Kidney tubule cell (primary cell): ENCODE measurements at regions not wholly inside any gene's neighbourhood (a gene's known extent, or its start where the extent isn't known, plus 50 kb on each side); places are given as distances from the start of the nearest gene placed in this dataset.

Source experiments
- DNase-seq: peaks from one replicate; pipeline ENCODE4 v3.0.0-alpha.2; 2018; ENCODE audit warnings: low spot score

GRCh38 chr6:10248378-10248843, 166.5 kb downstream of the TFAP2A start:
- DNase-seq, result no peak

DNA sequence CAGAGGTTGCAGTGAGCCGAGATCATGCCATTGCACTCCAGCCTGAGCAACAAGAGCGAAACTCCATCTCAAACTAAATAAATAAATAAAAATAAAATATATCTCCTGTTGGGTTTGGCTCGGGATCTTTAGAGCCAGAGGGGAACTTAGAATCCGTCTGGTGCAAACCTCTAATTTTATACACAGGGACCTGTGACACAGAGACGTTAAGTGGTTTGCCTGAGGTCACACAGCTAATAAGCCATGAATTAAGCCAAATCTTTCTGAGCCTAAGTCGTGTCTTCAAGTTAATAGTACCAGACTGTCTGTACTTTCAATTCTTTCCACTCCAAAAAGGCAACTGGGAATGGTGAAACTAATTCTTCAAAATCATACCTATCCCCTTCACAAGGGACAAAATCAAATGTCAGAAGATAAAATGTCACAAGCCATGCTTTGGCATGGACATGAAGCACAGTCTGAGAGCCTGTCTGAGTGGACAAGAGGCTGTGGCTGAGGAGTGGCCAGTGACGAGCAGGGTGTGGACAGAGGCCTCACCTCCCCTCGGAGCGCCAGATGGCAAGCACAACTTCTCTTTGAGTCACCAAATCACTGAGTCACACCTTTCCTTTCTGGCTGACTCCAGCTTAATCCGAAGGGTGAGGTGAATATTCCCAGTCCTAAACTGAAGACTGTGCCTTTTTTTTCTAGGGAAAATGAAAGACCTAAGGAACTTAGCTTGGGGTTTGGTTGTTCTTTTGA, 177.4 kb downstream of the TFAP2A start:
- DNase-seq, result peak; percentile 57

- DNase-seq, result no peak
Observed at GRCh38 chr6:10235344-10235743, 179.5 kb downstream of the TFAP2A start.

GRCh38 chr6:10230531-10230930, 184.3 kb downstream of the TFAP2A start:
- no peak for DNase-seq

- DNase-seq, result no peak
Observed at GRCh38 chr6:10223841-10224240, 191.0 kb downstream of the TFAP2A start.

DNA sequence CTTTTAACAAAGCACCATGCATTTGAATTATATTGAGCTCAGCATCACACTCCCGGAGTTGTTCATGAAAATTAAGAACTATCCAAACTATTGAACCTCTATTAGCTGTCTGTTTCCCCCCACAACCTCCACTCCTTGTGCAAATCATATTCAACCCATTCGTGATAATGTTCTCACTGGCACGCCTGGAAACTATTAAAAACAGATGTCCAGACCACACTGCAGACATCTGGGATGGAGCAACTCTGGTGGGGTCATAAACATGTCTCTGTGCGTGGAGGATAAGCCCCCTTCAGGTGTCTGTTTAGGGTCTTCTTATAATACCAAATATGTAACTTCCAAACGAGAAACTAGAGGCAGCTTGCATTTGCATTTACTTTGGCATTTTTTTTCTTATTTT, 193.7 kb downstream of the TFAP2A start:
- DNase-seq, result no peak

DNA sequence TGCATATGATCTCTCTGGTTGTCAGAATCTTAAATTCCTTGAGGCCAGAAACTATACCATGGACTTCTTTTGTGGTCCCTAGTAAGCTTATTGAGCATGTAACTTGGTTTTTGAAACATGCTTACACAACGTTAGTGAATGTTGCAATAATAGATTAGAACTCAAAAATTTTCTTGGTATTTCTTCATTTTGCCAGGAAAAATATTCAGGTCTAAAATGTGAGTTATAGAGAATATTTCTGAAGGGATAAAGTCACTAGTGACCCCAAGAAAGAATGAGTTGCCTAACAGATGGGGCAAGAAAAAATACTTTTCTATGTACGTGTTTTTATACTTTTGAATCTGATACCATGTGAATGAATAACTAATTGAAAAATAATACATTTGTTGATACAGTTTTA, 195.4 kb downstream of the TFAP2A start:
- DNase-seq, result no peak

GRCh38 chr6:10217111-10217510, 197.8 kb downstream of the TFAP2A start:
- DNase-seq, result no peak

DNA sequence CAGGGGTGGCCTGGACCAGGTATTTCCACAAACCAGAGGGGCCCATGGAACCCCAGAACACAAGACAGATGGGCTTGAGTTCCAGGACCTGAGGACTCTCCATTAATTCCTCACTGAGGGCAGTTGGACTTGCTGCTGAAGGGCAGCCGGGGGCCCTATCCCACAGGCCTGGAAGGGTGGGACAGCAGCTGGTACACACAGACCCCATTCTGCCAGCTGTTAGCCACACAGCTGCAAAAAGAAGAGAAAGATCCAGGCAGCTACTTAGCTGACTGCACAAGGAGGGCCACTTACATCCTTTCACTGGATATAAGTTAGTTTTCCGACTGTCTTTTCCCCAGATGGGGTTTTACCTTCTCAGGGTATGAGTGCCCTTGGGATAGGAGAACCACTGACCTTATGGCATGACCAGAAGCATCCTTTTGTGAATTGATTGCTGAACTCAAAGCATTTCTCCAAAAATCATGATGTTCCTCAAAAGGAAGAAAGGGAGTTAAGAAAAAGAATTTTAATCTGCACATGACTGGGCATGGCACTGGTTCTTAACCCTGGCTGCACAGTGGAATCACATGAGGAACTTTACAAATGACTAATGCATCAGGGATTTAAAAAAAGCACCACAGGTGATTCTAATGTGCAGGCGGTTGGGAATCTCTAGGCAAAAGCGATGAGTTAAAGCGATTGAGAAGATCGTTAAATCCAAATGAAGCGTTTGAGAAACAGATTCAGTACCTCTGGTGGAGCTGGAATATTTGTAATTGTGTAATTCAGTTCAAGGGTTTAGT, 199.4 kb downstream of the TFAP2A start:
- peak; percentile 3 for DNase-seq

GRCh38 chr6:10210052-10210451, 204.8 kb downstream of the TFAP2A start:
- peak; percentile 19 for DNase-seq

DNA sequence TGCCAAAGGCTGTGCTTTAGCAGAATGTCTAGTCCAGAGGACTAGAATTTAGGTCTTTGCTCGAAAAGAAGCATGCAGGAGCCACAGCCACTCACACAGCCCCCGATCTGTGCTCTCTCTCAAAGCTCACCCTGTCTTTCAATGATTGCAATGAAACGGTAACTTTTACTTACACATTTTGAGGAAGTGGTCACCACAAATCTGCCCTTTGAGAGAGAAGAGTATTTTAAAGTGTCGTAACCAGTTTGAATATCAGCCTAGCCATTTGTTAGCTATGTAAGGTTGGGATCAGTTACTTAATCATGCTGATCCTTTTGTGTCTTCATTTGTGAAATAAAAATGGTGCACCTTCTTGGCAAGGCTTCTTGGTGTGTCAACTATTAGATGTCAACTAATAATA, 209.0 kb downstream of the TFAP2A start:
- no peak for DNase-seq

DNA sequence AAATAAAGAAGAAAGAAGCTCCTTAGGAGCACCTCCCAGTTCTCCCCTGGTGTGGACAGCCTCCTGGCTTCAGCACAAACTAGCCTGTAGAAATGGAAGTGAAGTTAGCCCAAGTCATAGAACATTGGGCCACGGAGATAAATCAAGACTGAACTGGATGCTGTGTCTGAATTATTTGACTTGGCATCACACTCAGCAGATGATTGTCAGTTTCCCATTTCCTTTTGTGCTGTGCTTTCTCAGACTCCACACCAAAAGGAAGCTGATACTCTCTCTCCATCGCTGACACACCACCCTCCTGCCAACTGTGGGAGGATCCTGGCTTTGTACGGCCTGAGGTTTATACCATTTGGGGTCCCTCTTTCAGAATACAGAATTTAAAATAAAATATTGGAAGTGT, 209.8 kb downstream of the TFAP2A start:
- no peak for DNase-seq

- DNase-seq, result no peak
Observed at GRCh38 chr6:10203651-10204050, 211.2 kb downstream of the TFAP2A start.

DNA sequence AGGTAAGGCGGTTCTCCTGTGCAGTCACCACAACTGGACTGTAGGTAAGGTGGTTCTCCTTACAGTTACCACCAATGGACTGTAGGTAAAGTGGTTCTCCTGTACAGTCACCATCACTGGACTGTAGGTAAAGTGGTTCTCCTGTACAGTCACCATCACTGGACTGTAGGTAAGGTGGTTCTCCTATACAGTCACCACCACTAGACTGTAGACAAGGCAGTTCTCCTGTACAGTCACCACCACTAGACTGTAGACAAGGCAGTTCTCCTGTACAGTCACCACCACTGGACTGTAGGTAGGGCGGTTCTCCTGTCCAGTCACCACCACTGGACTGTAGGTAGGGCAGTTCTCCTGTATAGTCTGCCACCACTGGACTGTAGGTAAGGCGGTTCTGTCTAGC, 212.3 kb downstream of the TFAP2A start:
- DNase-seq, result no peak

- DNase-seq, result no peak
Observed at GRCh38 chr6:10201606-10202510, 213.0 kb downstream of the TFAP2A start.

DNA sequence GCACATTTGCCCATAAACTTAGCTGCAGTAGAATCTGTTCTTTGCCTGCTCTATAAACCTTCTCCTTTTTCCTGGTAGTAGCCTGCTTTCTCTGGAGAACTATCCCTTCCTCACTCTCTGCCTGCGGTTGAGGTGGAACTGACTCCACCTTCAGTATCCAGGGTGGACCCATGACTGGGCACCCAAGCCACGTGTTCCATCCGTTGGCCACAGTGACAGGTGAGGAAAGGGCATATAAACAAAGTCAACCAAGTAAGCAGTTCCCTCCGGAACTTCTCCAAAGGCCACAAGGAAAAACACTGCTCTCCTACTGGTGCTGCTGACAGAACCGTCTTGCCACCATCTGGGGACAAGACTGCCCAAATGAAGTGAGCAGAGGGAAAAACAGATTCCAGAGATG, 218.8 kb downstream of the TFAP2A start:
- DNase-seq, result no peak

DNA sequence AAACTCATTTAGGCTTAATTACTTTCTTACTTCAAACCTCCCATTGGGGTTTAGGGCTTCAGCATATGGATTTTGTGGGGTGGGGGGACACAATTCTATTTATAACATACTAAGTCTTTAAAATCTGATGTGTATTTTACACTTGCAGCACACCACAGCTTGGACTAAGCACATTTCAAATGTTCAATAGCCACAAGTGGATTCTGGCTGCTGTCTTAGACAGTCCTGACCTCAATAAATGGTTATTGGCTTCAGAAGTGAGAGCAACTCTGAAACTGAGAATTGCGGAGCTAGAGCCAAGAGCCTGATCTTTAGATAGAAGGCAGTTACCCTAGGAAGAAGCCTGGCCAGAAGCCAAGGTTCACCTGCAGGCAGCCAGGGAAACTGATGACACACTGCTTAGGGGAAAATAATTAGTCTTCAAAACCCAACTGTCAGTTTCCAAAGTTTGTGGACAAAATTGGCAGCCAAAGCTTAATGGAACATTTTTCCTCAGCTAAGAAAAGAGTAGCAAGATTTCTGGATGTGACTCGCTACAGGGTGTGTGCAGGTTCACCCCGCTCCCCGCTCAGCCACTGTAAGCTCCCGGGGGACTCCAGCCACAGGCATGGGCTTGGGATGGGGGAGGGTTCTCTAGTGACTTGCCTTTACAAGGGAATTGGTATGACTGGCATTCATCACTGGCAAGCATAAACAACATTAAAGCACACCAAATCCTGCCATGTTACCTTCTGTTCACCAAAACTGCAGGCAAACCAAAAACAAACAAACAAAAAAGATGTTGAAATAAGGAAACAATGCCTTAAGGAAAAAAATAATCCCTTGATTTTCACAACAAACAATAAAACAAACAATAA, 219.8 kb downstream of the TFAP2A start:
- DNase-seq, result no peak

DNA sequence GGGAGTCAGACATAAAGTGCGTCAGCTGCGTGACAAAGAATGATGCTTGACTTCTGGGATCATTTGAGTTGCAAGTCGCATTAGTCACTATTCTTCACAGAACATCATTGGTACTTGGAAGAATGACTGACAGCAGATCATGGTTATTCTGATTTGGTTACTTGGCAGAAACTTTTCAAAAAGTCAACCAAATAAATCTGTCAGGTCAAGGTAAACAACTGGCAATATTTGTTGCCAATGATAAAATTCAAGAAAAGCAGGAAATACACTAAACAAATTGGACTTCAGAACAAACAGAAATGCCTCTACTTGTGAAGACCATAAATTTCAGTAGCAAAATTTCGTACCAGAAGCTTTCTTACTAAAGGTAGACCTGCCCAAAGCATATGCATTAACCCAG, 221.6 kb downstream of the TFAP2A start:
- no peak for DNase-seq

GRCh38 chr6:10190042-10190441, 224.8 kb downstream of the TFAP2A start:
- DNase-seq, result peak; percentile 16

- no peak for DNase-seq
Observed at GRCh38 chr6:10184371-10185227, 230.3 kb downstream of the TFAP2A start.
